HG03097 (cell line): ENCODE measurements at regions not wholly inside any gene's neighbourhood (a gene's known extent, or its start where the extent isn't known, plus 50 kb on each side); places are given as distances from the start of the nearest gene placed in this dataset.

Experiments
- ATAC-seq: cut with Tn5 transposase; IDR thresholded peaks from one replicate; pipeline ENCODE4 v1.9.1; 2021; ENCODE audit not compliant: unreplicated experiment, low FRiP score

DNA sequence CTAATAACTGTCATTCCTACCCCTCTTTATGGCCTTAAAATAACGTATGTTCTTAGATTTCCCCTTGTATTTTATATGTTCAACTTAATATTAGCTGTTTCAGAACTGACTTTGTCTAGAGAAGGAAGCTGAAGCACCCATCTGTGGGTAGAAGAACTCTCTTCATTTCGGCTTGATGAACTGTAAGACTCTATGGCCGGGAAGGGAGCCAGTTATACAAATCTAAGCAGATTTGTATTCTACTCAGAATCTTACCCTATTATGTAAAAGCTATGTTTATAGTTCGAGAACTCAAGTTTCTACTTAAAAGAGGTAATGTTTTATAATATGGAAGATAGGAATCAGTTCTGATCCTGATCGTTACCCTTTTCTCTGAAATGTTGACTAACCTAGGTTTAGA, 390.9 kb upstream of the PRICKLE1 start:
- ATAC-seq: no peak

DNA sequence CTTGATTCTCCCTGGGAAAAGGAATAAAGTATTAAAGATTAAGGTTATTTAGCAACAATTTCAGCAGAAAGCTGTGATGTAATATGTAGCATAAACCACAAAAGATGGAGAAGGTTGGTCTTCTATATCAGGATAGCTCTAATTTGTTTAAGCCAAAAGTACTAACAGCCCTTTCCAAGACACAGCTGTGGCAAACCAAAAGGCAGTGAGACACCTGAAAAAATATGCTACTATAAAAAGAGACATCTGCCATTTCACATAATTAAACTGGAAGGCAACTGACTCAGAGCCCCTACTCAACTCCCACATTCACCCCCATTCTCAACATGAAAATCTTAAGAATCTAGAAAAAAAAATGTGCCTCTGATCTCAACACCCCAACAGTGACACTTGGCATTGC, 390.2 kb upstream of the PRICKLE1 start:
- ATAC-seq: no peak

DNA sequence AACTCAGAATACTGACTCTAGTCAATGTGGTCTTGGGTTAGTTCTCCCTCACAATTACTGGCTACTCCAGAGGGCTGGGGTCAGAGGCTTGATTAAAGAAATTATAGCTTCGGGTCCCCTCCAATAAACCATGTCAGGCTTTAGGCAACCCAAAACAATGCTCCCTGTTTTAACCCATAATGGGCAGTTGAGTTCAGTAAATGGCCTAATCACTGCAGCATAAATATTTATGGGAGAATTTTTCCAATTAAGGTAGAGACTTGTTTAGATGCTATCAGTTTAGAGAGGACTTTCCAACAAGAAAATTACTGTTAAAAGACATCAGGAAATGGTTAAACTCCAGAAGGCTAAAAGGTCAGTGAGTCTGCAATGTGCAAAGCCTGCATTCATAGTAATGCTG, 389.2 kb upstream of the PRICKLE1 start:
- ATAC-seq: no peak

DNA sequence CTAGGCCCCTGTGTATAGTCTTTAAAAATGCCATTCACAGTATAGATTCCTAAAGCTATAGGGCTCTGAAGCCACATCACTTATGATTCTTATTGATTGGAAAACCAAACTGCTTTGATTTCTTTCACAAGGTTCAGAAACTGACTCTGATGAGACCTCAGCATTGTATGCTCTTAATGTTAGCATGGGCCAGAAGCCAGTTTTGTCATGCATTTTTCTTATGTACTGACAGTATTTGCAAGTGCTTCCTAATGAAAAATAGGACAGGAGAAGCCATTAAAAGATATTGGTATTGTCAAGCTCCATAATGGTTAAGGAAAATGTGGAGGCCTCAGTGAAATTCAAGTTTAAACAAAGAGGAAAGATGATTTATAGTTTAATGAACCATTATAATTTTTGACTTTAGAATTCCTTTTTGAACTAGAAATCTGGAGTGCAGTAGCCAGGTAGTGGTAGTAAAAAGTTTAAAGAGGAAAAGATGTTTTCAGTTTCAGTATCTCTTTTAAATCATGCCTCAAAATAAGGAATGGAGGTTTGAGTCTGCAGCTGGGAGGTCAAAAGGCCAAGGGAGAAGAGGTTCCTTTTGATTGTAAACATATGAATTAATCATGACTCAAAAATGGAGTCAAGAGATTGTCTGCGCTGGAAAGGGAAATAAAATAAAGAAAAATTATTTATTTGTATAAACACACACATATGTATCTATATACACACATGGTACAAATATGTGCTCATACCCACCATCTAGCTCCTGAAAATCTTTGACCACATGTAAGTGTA, 388.1 kb upstream of the PRICKLE1 start:
- no peak for ATAC-seq

DNA sequence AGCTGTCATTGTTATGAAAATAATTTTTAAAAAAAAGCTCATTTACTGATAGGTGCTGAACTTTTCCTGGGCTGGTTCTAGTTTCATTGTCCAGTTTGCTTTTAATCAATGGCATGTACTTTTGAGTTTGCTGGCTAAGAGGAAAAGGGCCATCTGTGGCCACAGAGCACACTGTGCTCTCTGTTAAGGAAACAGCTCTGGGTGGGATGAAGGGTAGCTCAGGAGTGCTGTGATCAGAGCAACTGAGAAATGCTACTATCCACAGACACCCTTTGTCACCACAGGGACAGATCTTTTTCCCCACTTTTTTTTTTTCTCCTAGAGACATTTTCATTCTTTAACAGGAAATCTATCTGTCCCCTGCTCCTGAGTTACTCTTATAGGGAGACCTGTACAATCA, 387.1 kb upstream of the PRICKLE1 start:
- ATAC-seq: no peak

DNA sequence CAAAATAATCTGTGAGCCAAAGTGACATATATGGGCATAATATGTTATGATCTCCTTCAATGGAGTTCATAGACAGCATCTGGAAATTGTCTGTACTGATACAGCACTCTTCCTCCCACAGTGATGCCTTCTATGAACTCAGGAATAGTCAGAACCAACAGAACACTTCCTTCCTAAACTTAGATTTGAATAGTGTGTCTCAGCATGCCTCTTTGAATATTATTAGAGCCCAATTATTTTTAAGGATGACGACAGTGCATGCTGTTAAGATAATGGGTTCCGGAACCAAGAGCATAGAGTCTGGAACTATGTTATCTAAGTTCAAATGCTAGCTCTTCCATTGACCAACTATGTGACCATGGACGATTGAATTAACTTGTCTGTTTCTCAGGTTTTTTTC, 386.6 kb upstream of the PRICKLE1 start:
- ATAC-seq: no peak

DNA sequence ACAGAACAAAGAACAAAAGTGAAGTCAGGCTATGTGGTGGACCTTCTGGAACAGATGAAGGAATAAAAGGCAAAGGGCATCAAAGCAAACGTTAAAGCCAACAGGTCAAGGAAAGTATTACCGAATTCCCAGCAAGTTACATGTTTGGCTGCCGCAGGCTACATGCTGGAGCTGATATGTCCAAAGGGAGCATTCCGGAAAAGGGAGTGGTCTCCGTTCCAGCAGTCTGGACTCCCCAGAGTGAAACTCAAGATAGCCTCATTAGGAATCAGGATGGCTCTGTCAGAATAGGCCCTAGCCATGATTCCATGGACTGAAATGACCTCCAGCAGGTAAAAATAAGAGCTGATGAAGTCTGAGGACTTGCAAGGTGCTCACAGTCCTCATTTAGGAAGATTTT, 379.8 kb upstream of the PRICKLE1 start:
- no peak for ATAC-seq

DNA sequence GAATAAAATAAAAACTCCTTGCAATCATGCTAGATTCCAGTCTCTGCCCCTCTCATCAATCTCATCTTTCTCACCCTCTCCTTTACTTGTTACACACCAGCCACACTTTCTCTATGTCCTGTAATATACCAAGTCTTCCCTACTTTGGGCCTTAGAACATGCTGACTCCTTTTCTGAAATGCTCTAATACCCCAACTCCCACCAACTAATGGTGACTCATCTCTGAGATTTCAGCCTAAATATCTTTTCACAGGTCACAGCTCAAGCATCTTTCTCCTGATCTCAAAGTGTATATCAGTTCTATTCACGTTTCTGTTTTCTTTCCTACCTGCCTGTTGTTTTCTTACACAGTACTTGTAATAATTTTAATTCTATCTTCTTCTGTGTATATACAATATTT, 378.9 kb upstream of the PRICKLE1 start:
- no peak for ATAC-seq

DNA sequence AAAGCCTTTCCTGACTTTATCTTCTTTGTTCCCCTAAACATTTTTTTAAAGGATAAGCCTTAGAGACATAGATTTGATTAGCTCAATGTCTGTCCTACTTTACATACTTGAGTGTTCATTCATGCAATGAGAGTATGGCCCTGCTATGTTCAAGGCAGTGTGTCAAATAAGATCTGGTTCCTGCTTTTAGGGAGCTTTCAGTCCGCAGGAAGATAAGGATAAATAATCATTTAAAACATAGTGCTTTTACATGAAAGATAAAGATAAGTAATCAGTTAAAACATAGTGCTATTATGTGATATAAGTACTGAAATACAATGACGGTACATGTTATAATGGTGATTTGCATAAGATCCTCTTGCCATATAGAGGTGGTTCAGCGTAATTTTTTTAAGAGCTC, 378.3 kb upstream of the PRICKLE1 start:
- ATAC-seq: no peak

DNA sequence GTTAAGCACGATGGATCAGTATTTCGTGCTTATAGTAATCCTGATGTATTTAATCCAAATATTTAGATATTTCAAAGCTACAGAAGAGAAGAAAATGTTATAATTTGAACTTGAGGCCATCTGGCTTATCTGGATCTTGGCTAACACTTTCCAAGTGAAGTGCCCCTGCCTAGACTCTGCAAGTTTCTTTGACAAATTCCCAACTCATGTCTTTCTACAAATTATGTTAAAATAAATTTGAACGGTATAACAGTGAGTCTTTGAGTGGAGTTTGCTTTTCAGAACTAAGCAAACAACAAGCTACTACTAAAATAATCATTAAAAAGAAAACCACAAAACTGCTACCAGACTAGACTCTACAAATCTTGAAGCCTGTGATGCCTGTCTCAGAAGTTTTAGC, 374.4 kb upstream of the PRICKLE1 start:
- no peak for ATAC-seq

DNA sequence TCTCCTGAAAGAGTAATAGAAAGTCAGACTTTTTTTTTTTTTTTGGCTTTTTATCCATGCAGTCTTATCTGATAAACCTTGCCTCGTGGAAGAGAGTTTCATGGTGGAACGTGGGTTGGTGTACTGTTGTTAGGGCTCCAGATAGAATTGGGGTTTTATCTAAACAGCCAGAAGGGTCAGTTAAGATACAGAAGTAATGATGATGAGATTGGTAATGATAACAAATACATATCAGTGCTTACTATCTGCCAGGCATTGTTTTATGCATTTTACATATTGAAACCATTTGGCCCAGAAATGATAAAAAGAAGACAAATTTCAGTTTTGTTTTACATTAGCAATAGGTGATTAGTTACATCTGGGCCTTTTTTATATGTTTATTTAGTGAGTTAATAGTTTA, 372.8 kb upstream of the PRICKLE1 start:
- no peak for ATAC-seq

DNA sequence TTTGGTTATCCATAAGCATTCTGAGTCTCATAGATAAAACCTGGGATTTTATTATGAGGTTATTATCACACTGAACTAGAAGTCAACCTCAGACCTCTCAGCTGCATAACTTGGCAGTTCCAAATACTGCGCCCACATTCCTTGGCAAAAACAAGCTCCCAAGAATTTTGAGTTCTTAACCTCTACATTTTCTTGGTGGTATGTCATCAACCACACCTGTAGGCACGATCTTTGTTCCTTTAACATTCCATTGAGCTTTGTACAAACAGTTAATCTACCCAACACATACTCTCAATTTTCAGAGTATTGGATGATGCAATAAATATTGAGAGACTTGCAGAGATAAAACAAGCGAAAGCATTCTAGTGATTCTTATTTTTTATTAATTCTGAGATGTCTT, 371.8 kb upstream of the PRICKLE1 start:
- no peak for ATAC-seq

DNA sequence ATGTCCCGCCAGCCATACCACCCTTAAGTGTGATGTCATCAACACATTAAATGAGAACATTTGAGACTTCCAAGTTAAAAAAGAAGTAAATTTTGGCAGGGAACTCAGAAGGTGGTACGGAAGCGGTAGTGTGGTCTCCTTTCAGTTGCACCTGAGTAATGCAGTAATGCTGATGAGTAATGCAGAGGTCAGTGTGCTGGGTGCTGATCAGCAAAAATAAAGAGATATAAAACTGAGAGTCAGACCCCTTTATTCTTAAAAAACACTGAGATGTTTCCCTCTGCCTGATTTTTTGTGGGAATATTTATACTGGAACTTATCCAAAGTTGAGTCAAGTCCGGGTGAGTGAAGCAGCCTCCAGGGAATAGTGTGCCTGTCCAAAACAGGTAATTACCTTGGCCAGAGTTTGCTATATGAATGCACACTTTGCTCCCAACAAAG, 370.6 kb upstream of the PRICKLE1 start:
- ATAC-seq: no peak

DNA sequence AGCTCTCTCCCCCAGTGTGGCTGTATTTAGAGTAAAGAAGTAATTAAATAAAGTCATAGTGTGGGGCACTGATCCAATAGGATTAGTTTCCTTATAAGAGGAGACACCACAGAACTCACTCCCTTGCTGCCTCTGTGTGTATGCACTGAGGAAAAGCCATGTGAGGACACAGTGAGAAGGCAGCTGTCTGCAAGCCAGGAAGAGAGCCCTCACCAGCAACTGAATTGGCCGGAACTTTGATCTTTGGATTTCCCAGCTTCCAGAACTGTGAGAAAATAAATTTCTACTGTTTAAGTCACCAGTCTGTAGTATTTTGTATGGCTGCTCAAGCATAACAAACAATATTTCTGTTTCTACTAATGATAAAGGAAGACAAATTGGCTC, 368.7 kb upstream of the PRICKLE1 start:
- no peak for ATAC-seq

DNA sequence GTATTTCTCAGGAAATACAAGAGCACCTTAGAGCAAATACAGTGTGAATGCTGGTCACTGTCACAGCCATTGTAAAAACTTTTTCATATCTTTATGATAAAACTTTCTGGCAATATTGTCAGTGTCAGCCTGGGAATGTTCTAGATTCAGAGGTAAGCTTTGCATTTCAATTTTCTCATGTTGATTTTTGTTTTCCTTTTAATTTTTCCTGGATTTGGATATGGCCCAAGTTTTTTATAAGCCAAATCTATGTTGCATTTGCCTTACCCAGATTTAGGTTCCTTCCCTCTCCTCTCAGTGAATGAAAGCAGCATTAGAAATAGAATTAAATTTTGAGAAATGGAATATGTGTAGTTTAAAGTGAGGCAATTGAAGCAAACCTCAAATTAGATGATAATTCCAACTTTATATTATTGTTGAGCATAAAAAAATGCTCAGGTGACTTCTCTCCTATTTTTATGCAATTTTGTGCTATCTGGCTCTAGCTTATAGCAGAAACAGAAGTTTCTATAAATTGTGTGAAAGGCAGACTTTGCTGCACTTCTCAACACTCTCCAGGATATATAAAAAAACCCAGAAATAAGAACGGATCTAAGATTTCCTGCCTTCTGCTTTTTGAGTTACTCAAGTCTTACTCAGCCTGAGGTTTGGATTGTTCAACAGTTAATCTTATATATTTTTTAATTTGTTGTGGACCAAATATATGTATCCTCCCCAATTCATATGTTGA, 368.2 kb upstream of the PRICKLE1 start:
- ATAC-seq: no peak

DNA sequence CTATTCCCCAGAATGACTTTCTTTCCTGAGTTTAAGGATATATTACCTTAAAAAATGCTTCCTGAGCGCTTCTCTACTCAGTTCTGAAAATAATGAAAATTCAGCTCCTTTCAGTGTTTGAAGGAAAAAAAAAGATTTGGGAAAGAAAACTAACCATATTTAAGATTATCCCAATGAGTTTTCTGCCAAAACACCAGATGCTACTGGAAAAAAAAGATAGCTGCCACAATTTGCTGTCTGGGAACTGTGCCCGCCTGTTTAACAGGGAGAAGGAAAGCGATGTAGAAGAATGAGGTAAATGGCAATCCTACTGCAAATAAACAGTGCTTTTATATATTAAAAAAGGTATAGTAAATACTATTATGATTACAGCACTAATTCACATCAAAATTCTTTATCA, 367.6 kb upstream of the PRICKLE1 start:
- no peak for ATAC-seq

DNA sequence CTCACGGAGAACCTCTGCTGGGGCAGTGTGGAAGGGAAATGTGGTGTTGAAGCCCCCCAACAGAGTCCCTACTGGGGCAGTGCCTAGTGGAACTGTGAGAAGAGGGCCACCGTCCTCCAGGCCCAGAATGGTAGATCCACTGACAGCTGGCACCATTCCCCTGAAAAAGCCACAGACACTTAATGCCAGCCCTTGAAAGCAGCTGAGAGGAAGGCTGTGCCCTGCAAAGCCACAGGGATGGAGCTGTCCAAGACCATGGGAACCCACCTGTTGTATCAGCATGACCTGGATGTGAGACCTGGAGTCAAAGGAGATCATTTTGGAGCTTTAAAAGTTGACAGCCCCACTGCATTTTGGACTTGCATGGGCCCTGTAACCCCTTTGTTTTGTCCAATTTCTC, 363.5 kb upstream of the PRICKLE1 start:
- no peak for ATAC-seq

DNA sequence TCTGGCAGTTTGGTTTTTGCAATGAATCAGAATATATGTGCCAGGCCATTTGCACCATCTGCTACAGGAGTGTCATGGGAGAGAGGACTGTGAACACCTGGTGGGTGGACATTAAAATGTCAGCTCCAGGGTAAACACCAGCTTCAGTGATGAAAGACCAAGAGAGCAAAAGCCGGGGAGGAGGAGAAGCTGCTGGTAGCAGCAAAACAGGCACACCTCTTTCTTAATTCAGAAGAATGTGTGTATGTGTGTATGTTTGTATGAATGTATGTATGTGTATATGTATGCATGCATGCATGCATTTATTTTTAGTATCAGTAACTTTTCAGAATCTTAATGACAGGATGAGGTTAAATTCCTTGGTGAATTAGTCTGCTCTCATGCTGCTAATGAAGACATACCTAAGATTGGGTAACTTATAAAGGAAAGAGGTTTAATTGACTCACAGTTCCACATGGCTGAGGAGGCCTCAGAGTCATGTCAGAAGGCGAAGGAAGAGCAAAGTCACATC, 357.4 kb upstream of the PRICKLE1 start:
- ATAC-seq: no peak

DNA sequence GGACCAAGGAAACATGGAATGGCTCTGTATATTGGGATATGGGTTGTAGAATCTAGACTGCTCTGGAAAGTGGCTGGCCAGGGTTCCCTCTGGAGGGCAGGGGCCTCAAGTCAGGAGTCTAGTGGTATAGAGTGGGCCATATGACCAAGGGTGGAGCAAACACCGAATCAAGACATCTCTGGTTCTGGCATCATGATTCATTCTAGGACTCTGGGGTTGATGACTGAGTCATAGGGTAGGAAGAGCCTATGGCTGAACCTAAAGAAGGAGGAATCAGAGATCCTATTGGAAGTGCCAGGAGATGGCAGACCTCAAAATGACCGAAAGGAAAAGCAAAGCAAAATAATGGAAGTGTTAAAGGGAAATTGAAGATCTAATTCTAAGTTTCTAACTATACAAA, 356.4 kb upstream of the PRICKLE1 start:
- no peak for ATAC-seq

DNA sequence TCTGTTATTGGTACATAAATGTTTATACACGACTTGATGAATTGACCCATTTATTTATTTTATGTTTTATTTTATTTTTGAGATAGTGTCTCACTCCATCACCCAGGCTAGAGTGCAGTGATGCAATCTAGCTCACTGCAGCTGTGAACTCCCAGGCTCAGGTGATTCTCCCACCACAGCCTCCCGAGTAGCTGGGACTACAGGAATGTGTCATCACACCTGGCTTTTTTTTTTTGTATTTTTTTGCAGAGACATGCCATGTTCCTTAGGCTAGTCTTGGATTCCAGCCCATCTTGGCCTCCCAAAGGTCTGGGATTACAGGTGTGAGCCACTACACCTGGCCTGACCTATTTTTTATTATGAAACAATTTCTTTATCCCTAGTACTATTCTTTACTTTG, 355.0 kb upstream of the PRICKLE1 start:
- no peak for ATAC-seq

DNA sequence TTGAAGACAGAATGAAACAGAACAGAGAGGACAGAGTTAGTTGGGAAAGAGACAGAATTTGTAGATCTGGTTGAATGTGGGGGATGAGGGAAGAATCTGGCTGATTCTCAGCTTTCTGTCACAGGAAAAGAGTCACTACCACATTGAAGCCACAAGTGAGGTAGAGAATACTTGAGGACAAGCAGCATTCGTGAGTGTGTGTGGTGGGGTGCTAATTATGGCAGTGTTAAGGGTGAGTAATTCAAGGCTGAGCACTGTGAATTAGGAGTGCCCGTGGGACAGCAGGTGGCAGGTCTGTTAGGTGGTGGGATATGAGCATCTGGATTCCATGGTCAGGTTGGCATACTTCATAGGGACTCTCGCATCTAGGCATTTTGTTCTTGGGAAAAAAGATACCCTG, 347.4 kb upstream of the PRICKLE1 start:
- ATAC-seq: no peak

DNA sequence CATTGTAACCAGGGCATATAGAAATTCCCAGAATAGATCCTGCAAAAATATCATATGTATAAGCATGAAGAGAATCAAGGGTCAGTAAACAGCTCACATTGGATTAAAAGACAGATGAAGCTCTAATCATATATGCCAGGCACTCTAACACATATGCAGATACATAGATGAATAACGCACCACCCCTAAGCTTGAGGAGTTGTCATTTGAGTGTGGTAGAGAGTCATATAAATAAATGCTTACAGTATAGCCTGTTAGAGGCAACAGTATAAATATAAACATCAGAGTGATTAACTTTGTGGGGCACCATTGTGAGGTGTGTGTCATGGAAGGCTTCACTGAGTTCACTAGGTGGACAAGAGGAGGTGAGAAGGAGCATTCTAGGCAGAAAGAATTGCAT, 346.7 kb upstream of the PRICKLE1 start:
- no peak for ATAC-seq
